ENCODE measurements at regions not wholly inside any gene's neighbourhood (a gene's known extent, or its start where the extent isn't known, plus 50 kb on each side); places are given as distances from the start of the nearest gene placed in this dataset.

- no peak for DNase-seq (ENCODE audit: extremely low read depth, insufficient read length)
- Histone ChIP-seq H3K27me3 (replicated peaks; ENCODE audit: control insufficient read depth, insufficient read depth, low read length) (no peaks in the 10 kb centered on the region; the same call in none of the 2 replicates), H3K4me3 (replicated peaks; ENCODE audit: low read depth, low read length) (no peak overlapping the region), H3K36me3 (ENCODE audit: control insufficient read depth, insufficient read depth, low read length) (no peaks in the 10 kb centered on the region)
- no peak for TF ChIP-seq CTCF (IDR thresholded peaks at IDR 0.05; ENCODE audit: insufficient read depth, low read length, poor library complexity, severe bottlenecking)
Measured at GRCh38 chr6:40743690-40744446, 156.7 kb upstream of the LRFN2 start.

GRCh38 chr6:40743226-40743625, 156.1 kb upstream of the LRFN2 start:
- no peak for DNase-seq (ENCODE audit: extremely low read depth, insufficient read length)
- no peak for TF ChIP-seq CTCF (IDR thresholded peaks at IDR 0.05; ENCODE audit: insufficient read depth, low read length, poor library complexity, severe bottlenecking)
- H3K27me3 ChIP-seq (replicated peaks; ENCODE audit: control insufficient read depth, insufficient read depth, low read length) = no peaks in the 10 kb centered on the region; the same call in none of the 2 replicates
- no peaks in the 10 kb centered on the region for H3K36me3 ChIP-seq (ENCODE audit: control insufficient read depth, insufficient read depth, low read length)
- no peak overlapping the region for H3K4me3 ChIP-seq (replicated peaks; ENCODE audit: low read depth, low read length)

GRCh38 chr6:40740518-40740917, 153.4 kb upstream of the LRFN2 start:
- DNase-seq (ENCODE audit: extremely low read depth, insufficient read length) = no peak
- TF ChIP-seq CTCF (IDR thresholded peaks at IDR 0.05; ENCODE audit: insufficient read depth, low read length, poor library complexity, severe bottlenecking) = no peak
- no peaks in the 10 kb centered on the region for H3K36me3 ChIP-seq (ENCODE audit: control insufficient read depth, insufficient read depth, low read length)
- H3K4me3 ChIP-seq (replicated peaks; ENCODE audit: low read depth, low read length) = no peak overlapping the region
- no peaks in the 10 kb centered on the region; the same call in 1 of the 2 replicates for H3K27me3 ChIP-seq (replicated peaks; ENCODE audit: control insufficient read depth, insufficient read depth, low read length)

GRCh38 chr6:40738551-40739193, 151.5 kb upstream of the LRFN2 start:
- no peaks in the 10 kb centered on the region for H3K36me3 ChIP-seq (ENCODE audit: control insufficient read depth, insufficient read depth, low read length)
- no peak overlapping the region for H3K4me3 ChIP-seq (replicated peaks; ENCODE audit: low read depth, low read length)
- no peak for TF ChIP-seq CTCF (IDR thresholded peaks at IDR 0.05; ENCODE audit: insufficient read depth, low read length, poor library complexity, severe bottlenecking)
- DNase-seq (ENCODE audit: extremely low read depth, insufficient read length) = no peak
- no peaks in the 10 kb centered on the region; the same call in 1 of the 2 replicates for H3K27me3 ChIP-seq (replicated peaks; ENCODE audit: control insufficient read depth, insufficient read depth, low read length)

- no peaks in the 10 kb centered on the region for H3K36me3 ChIP-seq (ENCODE audit: control insufficient read depth, insufficient read depth, low read length)
- DNase-seq (ENCODE audit: extremely low read depth, insufficient read length) = no peak
- no peak overlapping the region for H3K4me3 ChIP-seq (replicated peaks; ENCODE audit: low read depth, low read length)
- peaks cover 1% of the 10 kb centered on the region; the same call in 1 of the 2 replicates for H3K27me3 ChIP-seq (replicated peaks; ENCODE audit: control insufficient read depth, insufficient read depth, low read length)
- no peak for TF ChIP-seq CTCF (IDR thresholded peaks at IDR 0.05; ENCODE audit: insufficient read depth, low read length, poor library complexity, severe bottlenecking)
Measured at GRCh38 chr6:40735521-40735920, 148.4 kb upstream of the LRFN2 start.

Measured in GM06990 (cell line).